ENCODE measurements at regions not wholly inside any gene's neighbourhood (a gene's known extent, or its start where the extent isn't known, plus 50 kb on each side); places are given as distances from the start of the nearest gene placed in this dataset.

GRCh38 chr4:138875891-138876608, 139.5 kb upstream of the NOCT start:
- Histone ChIP-seq H3K4me3 (ENCODE audit: low read length, poor library complexity, severe bottlenecking) (no peak overlapping the region), H3K36me3 (ENCODE audit: insufficient read depth, low read length) (no peaks in the 10 kb centered on the region), H3K9me2 (replicated peaks; ENCODE audit: low read depth, low read length) (no peaks in the 10 kb centered on the region), H3K4me1 (ENCODE audit: insufficient read depth, low read length, poor library complexity, severe bottlenecking) (no peaks in the 10 kb centered on the region), H3F3A (ENCODE audit: low read depth) (no peaks in the 10 kb centered on the region), H3K9me3 (ENCODE audit: insufficient read depth, low read depth, low read length) (no peaks in the 10 kb centered on the region), H3K9ac (ENCODE audit: low read depth, low read length, poor library complexity, severe bottlenecking) (no peak overlapping the region), H4K20me1 (ENCODE audit: insufficient read depth, low read length, poor library complexity, severe bottlenecking) (no peaks in the 10 kb centered on the region), H2AFZ (ENCODE audit: low read length) (no peak overlapping the region), H3K27me3 (ENCODE audit: insufficient read depth, low read length, poor library complexity, severe bottlenecking) (no peaks in the 10 kb centered on the region), H3K4me2 (ENCODE audit: low read depth, low read length, poor library complexity, severe bottlenecking) (no peak overlapping the region), H3K79me2 (ENCODE audit: insufficient read depth, low read length) (no peaks in the 10 kb centered on the region)
- TF ChIP-seq CTCF (conservative IDR thresholded peaks at IDR 0.05; ENCODE audit: low read length) (no peak), EZH2phosphoT487 (IDR thresholded peaks at IDR 0.05; ENCODE audit: borderline replicate concordance) (no peak)

GRCh38 chr4:138871555-138871875, 144.1 kb upstream of the NOCT start:
- Histone ChIP-seq H3K9me3 (ENCODE audit: insufficient read depth, low read depth, low read length) (no peaks in the 10 kb centered on the region), H3K27me3 (ENCODE audit: insufficient read depth, low read length, poor library complexity, severe bottlenecking) (no peaks in the 10 kb centered on the region), H3K79me2 (ENCODE audit: insufficient read depth, low read length) (no peaks in the 10 kb centered on the region), H3K36me3 (ENCODE audit: insufficient read depth, low read length) (no peaks in the 10 kb centered on the region), H3K4me1 (ENCODE audit: insufficient read depth, low read length, poor library complexity, severe bottlenecking) (no peaks in the 10 kb centered on the region), H4K20me1 (ENCODE audit: insufficient read depth, low read length, poor library complexity, severe bottlenecking) (no peaks in the 10 kb centered on the region), H2AFZ (ENCODE audit: low read length) (no peak overlapping the region), H3K4me2 (ENCODE audit: low read depth, low read length, poor library complexity, severe bottlenecking) (no peak overlapping the region), H3K9me2 (replicated peaks; ENCODE audit: low read depth, low read length) (no peaks in the 10 kb centered on the region), H3K9ac (ENCODE audit: low read depth, low read length, poor library complexity, severe bottlenecking) (no peak overlapping the region), H3F3A (ENCODE audit: low read depth) (no peaks in the 10 kb centered on the region), H3K4me3 (ENCODE audit: low read length, poor library complexity, severe bottlenecking) (no peak overlapping the region)
- TF ChIP-seq EZH2phosphoT487 (IDR thresholded peaks at IDR 0.05; ENCODE audit: borderline replicate concordance) (no peak), CTCF (conservative IDR thresholded peaks at IDR 0.05; ENCODE audit: low read length) (no peak)

- H2AFZ ChIP-seq (ENCODE audit: low read length), result no peak overlapping the region
- no peaks in the 10 kb centered on the region for H3K79me2 ChIP-seq (ENCODE audit: insufficient read depth, low read length)
- H3K4me3 ChIP-seq (ENCODE audit: low read length, poor library complexity, severe bottlenecking), result no peak overlapping the region
- no peak overlapping the region for H3K4me2 ChIP-seq (ENCODE audit: low read depth, low read length, poor library complexity, severe bottlenecking)
- H4K20me1 ChIP-seq (ENCODE audit: insufficient read depth, low read length, poor library complexity, severe bottlenecking), result no peaks in the 10 kb centered on the region
- H3K4me1 ChIP-seq (ENCODE audit: insufficient read depth, low read length, poor library complexity, severe bottlenecking), result peaks cover 2% of the 10 kb centered on the region
- H3K9me2 ChIP-seq (replicated peaks; ENCODE audit: low read depth, low read length), result no peaks in the 10 kb centered on the region
- no peaks in the 10 kb centered on the region for H3K9me3 ChIP-seq (ENCODE audit: insufficient read depth, low read depth, low read length)
- H3K9ac ChIP-seq (ENCODE audit: low read depth, low read length, poor library complexity, severe bottlenecking), result no peak overlapping the region
- H3K36me3 ChIP-seq (ENCODE audit: insufficient read depth, low read length), result no peaks in the 10 kb centered on the region
- H3F3A ChIP-seq (ENCODE audit: low read depth), result no peaks in the 10 kb centered on the region
- peak; percentile 97 for TF ChIP-seq CTCF (conservative IDR thresholded peaks at IDR 0.05; ENCODE audit: low read length)
- TF ChIP-seq EZH2phosphoT487 (IDR thresholded peaks at IDR 0.05; ENCODE audit: borderline replicate concordance), result no peak
- no peaks in the 10 kb centered on the region for H3K27me3 ChIP-seq (ENCODE audit: insufficient read depth, low read length, poor library complexity, severe bottlenecking)
Measured at GRCh38 chr4:138870737-138871554, 144.6 kb upstream of the NOCT start.
